ENCODE measurements at regions not wholly inside any gene's neighbourhood (a gene's known extent, or its start where the extent isn't known, plus 50 kb on each side); places are given as distances from the start of the nearest gene placed in this dataset.

GRCh38 chr2:15006667-15007066, 374.1 kb downstream of the LRATD1 start:
- no peak overlapping the region for H3K4me3 ChIP-seq (ENCODE audit: extremely low read depth in 1 of 4, insufficient read depth in 2 of 4, low read depth in 3 of 4, low read length in 4 of 4)
- no peak overlapping the region for H3K23ac ChIP-seq (ENCODE audit: insufficient read length)
- no peaks in the 10 kb centered on the region for H3K23me2 ChIP-seq (ENCODE audit: low read depth, low read length)
- H3K14ac ChIP-seq (ENCODE audit: insufficient read length) = no peak overlapping the region
- H3K4me2 ChIP-seq (ENCODE audit: insufficient read depth in 1 of 2, low read depth in 2 of 2, low read length in 2 of 2) = no peak overlapping the region
- no peaks in the 10 kb centered on the region for H4K20me1 ChIP-seq (replicated peaks in 1 of 2; ENCODE audit: control insufficient read depth in 1 of 2, insufficient read depth in 2 of 2, low read length in 2 of 2)
- no peak overlapping the region for H2BK15ac ChIP-seq (ENCODE audit: low read length)
- no peaks in the 10 kb centered on the region for H3K79me2 ChIP-seq (ENCODE audit: control insufficient read depth in 1 of 2, insufficient read depth in 2 of 2, low read length in 2 of 2)
- H3K18ac ChIP-seq (ENCODE audit: extremely low read depth, low read length) = no peak overlapping the region
- no peak overlapping the region for H4K8ac ChIP-seq (ENCODE audit: extremely low read depth, insufficient read depth, low read length)
- H3K4ac ChIP-seq (replicated peaks; ENCODE audit: insufficient read length, low read depth, low read length) = no peak overlapping the region
- no peak overlapping the region for H2BK120ac ChIP-seq (replicated peaks; ENCODE audit: low read depth, low read length)
- no peak overlapping the region for H2BK12ac ChIP-seq (ENCODE audit: low read depth, low read length)
- no peak overlapping the region for H2AFZ ChIP-seq (ENCODE audit: low read length)
- H2BK20ac ChIP-seq (ENCODE audit: low read length) = no peak overlapping the region
- H4K91ac ChIP-seq (replicated peaks; ENCODE audit: insufficient read length, low read length) = no peak overlapping the region
- no peaks in the 10 kb centered on the region for H3K27me3 ChIP-seq (replicated peaks in 1 of 4; ENCODE audit: control insufficient read depth in 3 of 4, extremely low read depth in 1 of 4, insufficient read depth in 3 of 4, low read length in 3 of 4)
- no peak overlapping the region for H2AK5ac ChIP-seq (ENCODE audit: low read depth, low read length)
- no peak overlapping the region for H3K27ac ChIP-seq (ENCODE audit: low read depth, low read length)
- no peak overlapping the region for H3K56ac ChIP-seq (replicated peaks; ENCODE audit: insufficient read length, low read depth, low read length)
- H3K36me3 ChIP-seq (ENCODE audit: control insufficient read depth in 2 of 4, insufficient read depth in 4 of 4, low read length in 3 of 4) = no peaks in the 10 kb centered on the region
- ChIA-PET POLR2A (ENCODE audit: partially characterized antibody) (no interaction called here), CTCF (ENCODE audit: partially characterized antibody) (no interaction called here)
- WGBS, 2 experiments (ENCODE audit: extremely low coverage in 1 of 2, insufficient coverage in 1 of 2, insufficient read length in 1 of 2, insufficient replicate concordance in 2 of 2, low coverage in 1 of 2, low lambda C conversion rate in 2 of 2, missing lambda C conversion rate in 1 of 2) = 83 to 100% methylated on average over 2 of the region's 2 CpGs
- TF ChIP-seq CEBPB (IDR thresholded peaks at IDR 0.05; ENCODE audit: low read depth, low read length) (no peak), CHD2 (IDR thresholded peaks at IDR 0.05; ENCODE audit: low read length) (no peak), TAF1 (IDR thresholded peaks at IDR 0.05; ENCODE audit: low read depth, low read length) (no peak), BCL11A (IDR thresholded peaks at IDR 0.05; ENCODE audit: low read depth in 2 of 2, low read length in 2 of 2) (no peak), JUND (IDR thresholded peaks at IDR 0.05; ENCODE audit: low read length) (no peak), CBX8 (IDR thresholded peaks at IDR 0.05; ENCODE audit: borderline replicate concordance, low read depth, low read length) (no peak), RXRA (IDR thresholded peaks at IDR 0.05; ENCODE audit: insufficient read depth, low read depth, low read length) (no peak), NRF1 (IDR thresholded peaks at IDR 0.05; ENCODE audit: low read depth, low read length) (no peak), RBBP5 (IDR thresholded peaks at IDR 0.05; ENCODE audit: borderline replicate concordance, low read depth, low read length) (no peak), SIRT6 (IDR thresholded peaks at IDR 0.05; ENCODE audit: low read length) (no peak), BRCA1 (IDR thresholded peaks at IDR 0.05; ENCODE audit: low read depth, low read length) (no peak)
- H2BK5ac ChIP-seq (ENCODE audit: low read depth, low read length) = no peak overlapping the region
- H4K5ac ChIP-seq (ENCODE audit: insufficient read length, low read depth, low read length) = no peak overlapping the region
- DNase-seq (ENCODE audit: low read depth in 1 of 2, low spot score in 2 of 2) = no peak
- H3K79me1 ChIP-seq (ENCODE audit: low read depth, low read length) = no peaks in the 10 kb centered on the region
- no peak overlapping the region for H3K9ac ChIP-seq (replicated peaks in 1 of 4; ENCODE audit: extremely low read depth in 1 of 4, low read depth in 3 of 4, low read length in 3 of 4)
- H3K9me3 ChIP-seq (ENCODE audit: insufficient read depth in 2 of 2, low read depth in 1 of 2, low read length in 1 of 2) = no peaks in the 10 kb centered on the region; a peak in 1 of 4 replicates
- no peak for FAIRE-seq
- no peaks in the 10 kb centered on the region for H3K4me1 ChIP-seq (replicated peaks in 1 of 4; ENCODE audit: control insufficient read depth in 3 of 4, insufficient read depth in 4 of 4, low read length in 3 of 4)
